ENCODE measurements at regions not wholly inside any gene's neighbourhood (a gene's known extent, or its start where the extent isn't known, plus 50 kb on each side); places are given as distances from the start of the nearest gene placed in this dataset.
"Not testable (repeated sequence)": the region's sequence is repeated elsewhere in the genome, so short reads cannot be mapped to it uniquely, and the experiment has no call there.

DNA sequence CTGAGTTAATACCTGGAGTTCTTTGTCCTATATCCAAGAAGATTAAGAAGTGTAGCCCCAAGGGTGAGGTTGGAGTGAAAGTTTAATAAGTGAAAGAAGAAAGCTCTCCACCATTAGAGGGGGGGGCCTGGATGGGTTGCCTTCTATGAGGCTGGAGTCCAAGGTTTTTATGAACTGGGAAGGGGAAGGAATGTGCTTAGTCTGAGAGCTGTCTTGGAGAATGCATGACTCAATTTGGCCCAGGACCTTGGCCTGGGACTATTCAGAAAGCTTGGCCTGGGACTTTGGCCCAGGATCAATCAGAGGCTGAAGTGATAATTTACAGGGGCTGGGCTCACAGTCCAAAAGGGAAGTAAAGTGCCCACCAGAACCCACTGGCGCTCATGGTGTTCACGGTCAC, 1049.0 kb upstream of the GRIA3 start:
- Histone ChIP-seq H3K9me3 (no peaks in the 10 kb centered on the region), H3K4me1 (no peaks in the 10 kb centered on the region), H3K27me3 (no peaks in the 10 kb centered on the region), H3K27ac (no peak overlapping the region), H3K36me3 (no peaks in the 10 kb centered on the region), H3K4me3 (no peak overlapping the region)
- no peak for TF ChIP-seq POLR2A (IDR thresholded peaks at IDR 0.05)
- TF ChIP-seq, protein P1, sequence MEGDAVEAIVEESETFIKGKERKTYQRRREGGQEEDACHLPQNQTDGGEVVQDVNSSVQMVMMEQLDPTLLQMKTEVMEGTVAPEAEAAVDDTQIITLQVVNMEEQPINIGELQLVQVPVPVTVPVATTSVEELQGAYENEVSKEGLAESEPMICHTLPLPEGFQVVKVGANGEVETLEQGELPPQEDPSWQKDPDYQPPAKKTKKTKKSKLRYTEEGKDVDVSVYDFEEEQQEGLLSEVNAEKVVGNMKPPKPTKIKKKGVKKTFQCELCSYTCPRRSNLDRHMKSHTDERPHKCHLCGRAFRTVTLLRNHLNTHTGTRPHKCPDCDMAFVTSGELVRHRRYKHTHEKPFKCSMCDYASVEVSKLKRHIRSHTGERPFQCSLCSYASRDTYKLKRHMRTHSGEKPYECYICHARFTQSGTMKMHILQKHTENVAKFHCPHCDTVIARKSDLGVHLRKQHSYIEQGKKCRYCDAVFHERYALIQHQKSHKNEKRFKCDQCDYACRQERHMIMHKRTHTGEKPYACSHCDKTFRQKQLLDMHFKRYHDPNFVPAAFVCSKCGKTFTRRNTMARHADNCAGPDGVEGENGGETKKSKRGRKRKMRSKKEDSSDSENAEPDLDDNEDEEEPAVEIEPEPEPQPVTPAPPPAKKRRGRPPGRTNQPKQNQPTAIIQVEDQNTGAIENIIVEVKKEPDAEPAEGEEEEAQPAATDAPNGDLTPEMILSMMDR (IDR thresholded peaks at IDR 0.05) = no peak
- intact Hi-C loops (cut with DNase I; ENCODE audit: low total_unique reads) = no loop called here
- no peak for DNase-seq

DNA sequence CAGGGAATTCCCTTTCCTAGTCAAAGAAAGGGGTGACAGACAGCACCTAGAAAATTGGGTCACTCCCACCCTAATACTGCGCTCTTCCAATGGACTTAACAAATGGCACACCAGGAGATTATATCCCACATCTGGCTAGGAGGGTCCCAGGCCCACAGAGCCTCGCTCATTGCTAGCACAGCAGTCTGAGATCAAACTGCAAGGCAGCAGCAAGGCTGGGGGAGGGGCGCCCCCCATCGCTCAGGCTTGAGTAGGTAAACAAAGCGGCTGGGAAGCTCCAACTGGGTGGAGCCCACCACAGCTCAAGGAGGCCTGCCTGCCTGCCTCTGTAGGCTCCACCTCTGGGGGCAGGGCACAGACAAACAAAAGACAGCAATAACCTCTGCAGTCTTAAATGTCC, 1043.9 kb upstream of the GRIA3 start:
- H3K4me3 ChIP-seq; H3K36me3 ChIP-seq; H3K27me3 ChIP-seq; H3K9me3 ChIP-seq; H3K27ac ChIP-seq; H3K4me1 ChIP-seq; DNase-seq; intact Hi-C loops (cut with DNase I; ENCODE audit: low total_unique reads): not testable (repeated sequence)

DNA sequence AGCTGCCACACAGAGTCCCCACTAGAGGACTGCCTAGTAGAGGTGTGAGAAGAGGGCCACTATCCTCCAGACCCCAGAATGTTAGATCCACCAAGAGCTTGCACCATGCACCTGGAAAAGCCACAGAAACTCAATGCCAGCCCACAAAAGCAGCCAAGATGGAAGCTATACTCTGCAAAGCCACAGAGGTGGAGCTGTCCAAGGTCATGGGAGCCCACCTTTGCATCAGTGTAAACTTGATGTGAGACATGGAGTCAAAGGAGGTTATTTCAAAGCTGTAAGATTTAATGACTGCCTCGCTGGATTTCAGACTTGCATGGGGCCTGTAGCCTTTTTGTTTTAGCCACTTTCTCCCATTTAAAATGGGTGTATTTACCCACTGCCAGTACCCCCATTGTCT, 1030.1 kb upstream of the GRIA3 start:
- intact Hi-C loops (cut with DNase I; ENCODE audit: low total_unique reads) = no loop called here
- no peaks in the 10 kb centered on the region for H3K4me1 ChIP-seq
- no peaks in the 10 kb centered on the region for H3K36me3 ChIP-seq
- DNase-seq = no peak
- TF ChIP-seq, protein P1 (IDR thresholded peaks at IDR 0.05) = no peak
- TF ChIP-seq POLR2A (IDR thresholded peaks at IDR 0.05) = no peak
- no peaks in the 10 kb centered on the region for H3K9me3 ChIP-seq
- H3K4me3 ChIP-seq = no peak overlapping the region
- H3K27ac ChIP-seq = no peak overlapping the region
- no peaks in the 10 kb centered on the region for H3K27me3 ChIP-seq

DNA sequence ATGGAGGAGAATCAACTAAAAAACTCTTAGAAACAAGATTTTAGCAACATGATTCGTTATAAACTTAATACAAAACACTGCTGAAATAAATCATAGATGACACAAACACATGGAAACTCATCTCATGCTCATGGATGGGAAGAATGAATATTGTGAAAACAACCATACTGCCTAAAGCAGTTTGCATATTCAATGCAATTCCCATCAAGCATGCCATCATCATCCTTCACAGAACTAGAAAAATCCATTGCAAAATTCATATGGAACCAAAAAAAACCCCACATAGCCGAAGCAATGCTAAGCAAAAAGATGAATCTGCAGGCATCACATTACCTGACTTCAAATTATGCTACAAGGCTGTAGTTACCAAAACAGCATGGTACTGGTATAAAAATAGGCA, 1015.8 kb upstream of the GRIA3 start:
- Histone ChIP-seq H3K4me1 (no peaks in the 10 kb centered on the region), H3K36me3 (no peaks in the 10 kb centered on the region), H3K27me3 (no peaks in the 10 kb centered on the region), H3K27ac (no peak overlapping the region), H3K4me3 (no peak overlapping the region), H3K9me3 (no peaks in the 10 kb centered on the region)
- intact Hi-C loops (cut with DNase I; ENCODE audit: low total_unique reads) = no loop called here
- TF ChIP-seq, protein P1 (IDR thresholded peaks at IDR 0.05) = no peak
- no peak for TF ChIP-seq POLR2A (IDR thresholded peaks at IDR 0.05)
- DNase-seq = no peak

DNA sequence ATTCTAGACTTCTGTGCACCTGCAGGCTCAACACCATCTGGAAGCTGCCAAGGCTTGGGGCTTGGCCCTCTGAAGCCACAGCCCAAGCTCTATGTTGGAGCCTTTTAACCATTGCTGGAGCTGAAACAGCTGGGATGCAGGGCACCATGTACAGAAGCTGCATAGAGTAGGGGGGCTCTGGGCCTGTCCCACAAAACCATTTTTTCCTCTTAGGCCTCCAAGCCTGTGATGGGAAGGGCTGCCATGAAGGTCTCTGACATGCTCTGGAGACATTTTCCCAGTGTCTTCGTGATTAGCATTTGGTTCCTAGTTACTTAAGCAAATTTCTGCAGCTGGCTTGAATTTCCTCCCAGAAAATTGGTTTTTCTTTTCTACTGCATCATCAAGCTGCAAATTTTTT, 999.3 kb upstream of the GRIA3 start:
- no peak for TF ChIP-seq POLR2A (IDR thresholded peaks at IDR 0.05)
- TF ChIP-seq, protein P1 (IDR thresholded peaks at IDR 0.05) = no peak
- no peaks in the 10 kb centered on the region for H3K36me3 ChIP-seq
- H3K27me3 ChIP-seq = no peaks in the 10 kb centered on the region
- H3K9me3 ChIP-seq = no peaks in the 10 kb centered on the region
- no peak overlapping the region for H3K4me3 ChIP-seq
- intact Hi-C loops (cut with DNase I; ENCODE audit: low total_unique reads) = no loop called here
- no peaks in the 10 kb centered on the region for H3K4me1 ChIP-seq
- no peak for DNase-seq
- H3K27ac ChIP-seq = no peak overlapping the region

DNA sequence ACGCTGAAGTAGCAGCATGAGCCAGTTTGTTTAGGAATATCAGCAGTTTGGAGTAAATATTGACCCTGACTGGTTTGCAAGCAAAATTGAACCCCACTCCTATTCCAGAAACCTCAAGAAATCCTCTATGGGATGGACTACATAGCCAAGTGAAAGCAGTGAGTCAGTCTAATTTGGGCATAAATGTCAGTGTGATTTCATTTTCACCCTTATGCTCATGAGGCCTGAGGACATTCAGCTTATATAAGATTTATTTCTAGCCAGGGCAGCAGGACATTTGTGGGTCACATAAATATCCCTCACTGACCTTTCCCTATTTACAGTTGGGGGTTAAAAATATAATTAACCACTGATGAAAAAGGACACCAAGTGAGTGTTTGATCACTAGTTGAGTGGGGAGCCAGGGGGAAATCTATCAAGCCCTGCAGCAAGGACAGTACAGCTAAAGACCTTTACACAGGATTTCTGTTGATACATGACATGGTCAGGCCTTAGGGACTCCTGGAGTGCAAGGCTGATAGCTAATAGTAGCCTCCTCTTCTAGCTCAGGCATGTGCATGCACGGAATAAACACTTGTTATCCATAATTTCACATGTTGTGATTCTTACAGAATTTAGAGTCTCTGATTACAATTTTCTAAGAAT, 996.9 kb upstream of the GRIA3 start:
- H3K4me1 ChIP-seq = no peaks in the 10 kb centered on the region
- intact Hi-C loops (cut with DNase I; ENCODE audit: low total_unique reads) = no loop called here
- H3K4me3 ChIP-seq = no peak overlapping the region
- no peak overlapping the region for H3K27ac ChIP-seq
- H3K9me3 ChIP-seq = no peaks in the 10 kb centered on the region
- H3K36me3 ChIP-seq = no peaks in the 10 kb centered on the region
- TF ChIP-seq, protein P1 (IDR thresholded peaks at IDR 0.05) = no peak
- no peak for TF ChIP-seq POLR2A (IDR thresholded peaks at IDR 0.05)
- no peak for DNase-seq
- no peaks in the 10 kb centered on the region for H3K27me3 ChIP-seq
